ENCODE measurements at regions not wholly inside any gene's neighbourhood (a gene's known extent, or its start where the extent isn't known, plus 50 kb on each side); places are given as distances from the start of the nearest gene placed in this dataset.
"Not testable (repeated sequence)": the region's sequence is repeated elsewhere in the genome, so short reads cannot be mapped to it uniquely, and the experiment has no call there.

- Mint-ChIP-seq H3K27me3 (ENCODE audit: insufficient read depth, unreplicated experiment) (peaks cover 28% of the 10 kb centered on the region), H3K4me1 (ENCODE audit: insufficient read depth, unreplicated experiment) (no peaks in the 10 kb centered on the region)
These were observed 123.8 kb upstream of the LPCAT1 start for GRCh38 chr5:1647580-1647979.

GRCh38 chr5:1644810-1645571, 121.2 kb upstream of the LPCAT1 start:
- no peaks in the 10 kb centered on the region for H3K4me1 Mint-ChIP-seq (ENCODE audit: insufficient read depth, unreplicated experiment)
- H3K4me3 Mint-ChIP-seq (ENCODE audit: unreplicated experiment) = no peak overlapping the region
- intact Hi-C loops (cut with micrococcal nuclease) = loop anchor here (1.0 to 10.0 kb wide), 2 partner anchors 290 to 477 kb away; no protein-coding TSS in a partner anchor
- BruUV-seq (replicated peaks) = no TSS peak
- no peaks in the 10 kb centered on the region for H3K9me3 Mint-ChIP-seq (ENCODE audit: unreplicated experiment)
- CTCF ChIA-PET = interaction anchor here (0.5 to 2.2 kb wide), 30 partner anchors 8 to 737 kb away, joined by 3 to 20 read pairs (median 4); no protein-coding TSS in a partner anchor
- DNase-seq (ENCODE audit: unreplicated experiment) = peak; percentile 68
- H3K36me3 Mint-ChIP-seq (ENCODE audit: insufficient read depth, unreplicated experiment) = no peaks in the 10 kb centered on the region
- peak; percentile 82 for TF ChIP-seq CTCF (IDR thresholded peaks at IDR 0.05; ENCODE audit: unreplicated experiment)
- H3K27me3 Mint-ChIP-seq (ENCODE audit: insufficient read depth, unreplicated experiment) = peaks cover 38% of the 10 kb centered on the region
- POLR2A ChIA-PET = no interaction called here
- H3K27ac Mint-ChIP-seq (ENCODE audit: low read depth, unreplicated experiment) = no peak overlapping the region

More at GRCh38 chr5:1647580-1647979, 123.8 kb upstream of the LPCAT1 start:
- no peaks in the 10 kb centered on the region for H3K9me3 Mint-ChIP-seq (ENCODE audit: unreplicated experiment)
- TF ChIP-seq CTCF (IDR thresholded peaks at IDR 0.05; ENCODE audit: unreplicated experiment) = no peak
- intact Hi-C loops (cut with micrococcal nuclease) = loop anchor here (10.0 kb wide), 1 partner anchor 293 kb away; no protein-coding TSS in a partner anchor
- ChIA-PET CTCF (interaction anchor here (0.7 to 1.2 kb wide), 3 partner anchors 439 to 479 kb away, joined by 3 to 5 read pairs (median 4); no protein-coding TSS in a partner anchor), POLR2A (no interaction called here)
- BruUV-seq (replicated peaks) = no TSS peak
- H3K36me3 Mint-ChIP-seq (ENCODE audit: insufficient read depth, unreplicated experiment) = no peaks in the 10 kb centered on the region
- no peak overlapping the region for H3K27ac Mint-ChIP-seq (ENCODE audit: low read depth, unreplicated experiment)
- DNase-seq (ENCODE audit: unreplicated experiment) = no peak
- no peak overlapping the region for H3K4me3 Mint-ChIP-seq (ENCODE audit: unreplicated experiment)

- H3K27ac Mint-ChIP-seq (ENCODE audit: low read depth, unreplicated experiment); DNase-seq (ENCODE audit: unreplicated experiment); H3K4me3 Mint-ChIP-seq (ENCODE audit: unreplicated experiment); BruUV-seq (replicated peaks); H3K36me3 Mint-ChIP-seq (ENCODE audit: insufficient read depth, unreplicated experiment); H3K9me3 Mint-ChIP-seq (ENCODE audit: unreplicated experiment); POLR2A ChIA-PET; H3K4me1 Mint-ChIP-seq (ENCODE audit: insufficient read depth, unreplicated experiment): not testable (repeated sequence)
- CTCF ChIA-PET = interaction anchor here (0.6 to 2.2 kb wide), 22 partner anchors 16 to 737 kb away, joined by 3 to 20 read pairs (median 4); no protein-coding TSS in a partner anchor
- H3K27me3 Mint-ChIP-seq (ENCODE audit: insufficient read depth, unreplicated experiment) = peaks cover 34% of the 10 kb centered on the region
- intact Hi-C loops (cut with micrococcal nuclease) = loop anchor here (10.0 kb wide), 1 partner anchor 290 kb away; no protein-coding TSS in a partner anchor
These were observed 120.6 kb upstream of the LPCAT1 start for GRCh38 chr5:1644393-1644809.

- no peak overlapping the region for H3K4me3 Mint-ChIP-seq (ENCODE audit: unreplicated experiment)
- no peaks in the 10 kb centered on the region for H3K4me1 Mint-ChIP-seq (ENCODE audit: insufficient read depth, unreplicated experiment)
- no peak overlapping the region for H3K27ac Mint-ChIP-seq (ENCODE audit: low read depth, unreplicated experiment)
- no peaks in the 10 kb centered on the region for H3K36me3 Mint-ChIP-seq (ENCODE audit: insufficient read depth, unreplicated experiment)
- H3K27me3 Mint-ChIP-seq (ENCODE audit: insufficient read depth, unreplicated experiment) = peaks cover 34% of the 10 kb centered on the region
- CTCF ChIA-PET = interaction anchor here (0.6 to 2.2 kb wide), 16 partner anchors 9 to 722 kb away, joined by 3 to 15 read pairs (median 4); no protein-coding TSS in a partner anchor
- intact Hi-C loops (cut with micrococcal nuclease) = loop anchor here (10.0 kb wide), 1 partner anchor 289 kb away; no protein-coding TSS in a partner anchor
- POLR2A ChIA-PET = interaction anchor here (0.6 to 1.0 kb wide), 2 partner anchors 475 to 712 kb away, joined by 5 read pairs; no protein-coding TSS in a partner anchor
- H3K9me3 Mint-ChIP-seq (ENCODE audit: unreplicated experiment) = no peaks in the 10 kb centered on the region
- BruUV-seq (replicated peaks) = no TSS peak
- TF ChIP-seq CTCF (IDR thresholded peaks at IDR 0.05; ENCODE audit: unreplicated experiment) = no peak
- DNase-seq (ENCODE audit: unreplicated experiment) = no peak
These were observed 120.1 kb upstream of the LPCAT1 start for GRCh38 chr5:1643651-1644392.

All from MCF 10A (cell line).